ENCODE measurements at regions not wholly inside any gene's neighbourhood (a gene's known extent, or its start where the extent isn't known, plus 50 kb on each side); places are given as distances from the start of the nearest gene placed in this dataset.

GRCh38 chr5:39854771-39855410 is 430.1 kb upstream of the DAB2 start:
- H3K4me3 Mint-ChIP-seq = no peak overlapping the region
- no peaks in the 10 kb centered on the region for H3K36me3 Mint-ChIP-seq
- no peaks in the 10 kb centered on the region for H3K9me3 Mint-ChIP-seq
- no peak for DNase-seq (ENCODE audit: low spot score in 2 of 2, unreplicated experiment in 2 of 2)
- H3K27ac Mint-ChIP-seq = no peak overlapping the region
- H3K27me3 Mint-ChIP-seq (ENCODE audit: low read depth) = no peaks in the 10 kb centered on the region
- H3K4me1 Mint-ChIP-seq = peaks cover 9% of the 10 kb centered on the region
- no peak for TF ChIP-seq CTCF (IDR thresholded peaks at IDR 0.05; ENCODE audit: unreplicated experiment)

- H3K36me3 Mint-ChIP-seq = no peaks in the 10 kb centered on the region
- peaks cover 6% of the 10 kb centered on the region for H3K27me3 Mint-ChIP-seq (ENCODE audit: low read depth)
- DNase-seq (ENCODE audit: low spot score in 2 of 2, unreplicated experiment in 2 of 2) = no peak
- peaks cover 9% of the 10 kb centered on the region for H3K4me1 Mint-ChIP-seq
- TF ChIP-seq CTCF (IDR thresholded peaks at IDR 0.05; ENCODE audit: unreplicated experiment) = no peak
- H3K4me3 Mint-ChIP-seq = no peak overlapping the region
- no peak overlapping the region for H3K27ac Mint-ChIP-seq
- peaks cover 8% of the 10 kb centered on the region for H3K9me3 Mint-ChIP-seq
Measured at GRCh38 chr5:39850291-39850690, 425.5 kb upstream of the DAB2 start.

GRCh38 chr5:39846144-39846543 is 421.4 kb upstream of the DAB2 start:
- DNase-seq (ENCODE audit: low spot score in 2 of 2, unreplicated experiment in 2 of 2) = no peak
- no peak overlapping the region for H3K27ac Mint-ChIP-seq
- H3K4me3 Mint-ChIP-seq = no peak overlapping the region
- H3K36me3 Mint-ChIP-seq = no peaks in the 10 kb centered on the region
- peaks cover 3% of the 10 kb centered on the region for H3K4me1 Mint-ChIP-seq
- H3K9me3 Mint-ChIP-seq = peaks cover 13% of the 10 kb centered on the region
- TF ChIP-seq CTCF (IDR thresholded peaks at IDR 0.05; ENCODE audit: unreplicated experiment) = no peak
- peaks cover 6% of the 10 kb centered on the region for H3K27me3 Mint-ChIP-seq (ENCODE audit: low read depth)

- Mint-ChIP-seq H3K27ac (no peak overlapping the region), H3K4me3 (no peak overlapping the region), H3K9me3 (peaks cover 28% of the 10 kb centered on the region), H3K4me1 (peaks cover 3% of the 10 kb centered on the region), H3K36me3 (peaks cover 1% of the 10 kb centered on the region), H3K27me3 (ENCODE audit: low read depth) (peaks cover 3% of the 10 kb centered on the region)
- TF ChIP-seq CTCF (IDR thresholded peaks at IDR 0.05; ENCODE audit: unreplicated experiment) = no peak
- DNase-seq (ENCODE audit: low spot score in 2 of 2, unreplicated experiment in 2 of 2) = no peak
Measured at GRCh38 chr5:39843767-39844166, 419.0 kb upstream of the DAB2 start.

GRCh38 chr5:39835371-39835770 is 410.6 kb upstream of the DAB2 start:
- TF ChIP-seq CTCF (IDR thresholded peaks at IDR 0.05; ENCODE audit: unreplicated experiment) = no peak
- Mint-ChIP-seq H3K4me3 (no peak overlapping the region), H3K9me3 (peaks cover 25% of the 10 kb centered on the region), H3K4me1 (no peaks in the 10 kb centered on the region), H3K36me3 (peaks cover 3% of the 10 kb centered on the region), H3K27ac (no peak overlapping the region), H3K27me3 (ENCODE audit: low read depth) (peaks cover 5% of the 10 kb centered on the region)
- DNase-seq (ENCODE audit: low spot score in 2 of 2, unreplicated experiment in 2 of 2) = no peak

GRCh38 chr5:39829441-39829840 is 404.7 kb upstream of the DAB2 start:
- Mint-ChIP-seq H3K4me3 (no peak overlapping the region), H3K36me3 (no peaks in the 10 kb centered on the region), H3K27ac (no peak overlapping the region), H3K9me3 (peaks cover 5% of the 10 kb centered on the region), H3K27me3 (ENCODE audit: low read depth) (peaks cover under 1% of the 10 kb centered on the region), H3K4me1 (peaks cover 14% of the 10 kb centered on the region)
- TF ChIP-seq CTCF (IDR thresholded peaks at IDR 0.05; ENCODE audit: unreplicated experiment) = no peak
- DNase-seq (ENCODE audit: low spot score in 2 of 2, unreplicated experiment in 2 of 2) = no peak

Data from mesothelial cell of epicardium (in vitro differentiated cells).